ENCODE measurements at regions not wholly inside any gene's neighbourhood (a gene's known extent, or its start where the extent isn't known, plus 50 kb on each side); places are given as distances from the start of the nearest gene placed in this dataset.

DNA sequence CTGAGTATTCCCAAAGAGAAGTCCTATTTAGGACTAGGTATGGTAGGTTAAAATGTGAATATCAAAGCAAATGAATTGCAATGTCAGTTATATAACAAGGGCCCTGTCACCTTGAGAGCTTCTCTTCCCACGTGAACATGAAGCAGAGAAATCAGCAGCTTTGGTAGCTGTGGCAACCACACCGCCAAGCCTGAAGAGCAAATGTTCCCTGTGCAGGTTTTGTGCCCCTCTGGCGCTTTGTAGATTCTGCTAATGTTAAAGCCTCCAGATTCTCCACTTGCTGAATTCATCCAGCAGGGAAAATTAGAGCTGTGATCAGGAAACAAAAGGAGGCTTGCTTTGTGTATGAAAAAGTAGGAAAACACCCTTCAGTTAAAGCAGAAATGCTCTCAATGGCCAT, 322.6 kb downstream of the RBM43 start:
- no peak for DNase-seq
- H3K9me3 Mint-ChIP-seq, result no peaks in the 10 kb centered on the region
- H3K27ac Mint-ChIP-seq, result no peak overlapping the region
- H3K4me1 Mint-ChIP-seq, result no peaks in the 10 kb centered on the region
- H3K27me3 Mint-ChIP-seq, result no peaks in the 10 kb centered on the region
- ATAC-seq, result no peak
- H3K4me3 Mint-ChIP-seq, result no peak overlapping the region

DNA sequence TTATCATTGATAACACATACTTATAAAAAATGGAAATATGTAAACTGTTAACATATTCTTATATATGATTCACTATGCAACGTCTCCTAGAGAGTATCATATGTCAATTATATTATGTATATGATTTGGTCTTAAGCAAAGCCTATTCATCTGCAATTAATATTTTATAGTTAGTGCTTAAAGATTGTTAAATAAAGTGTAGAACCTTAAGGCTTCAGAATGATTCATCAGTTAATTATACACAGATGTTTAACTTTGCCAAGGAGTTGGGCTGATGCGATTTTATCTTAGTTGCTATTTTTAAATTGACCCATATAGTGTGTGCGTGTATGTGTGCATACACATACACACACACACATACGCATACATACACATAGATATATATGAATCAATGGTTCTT, 323.1 kb downstream of the RBM43 start:
- DNase-seq (no peak), ATAC-seq (no peak)
- no peaks in the 10 kb centered on the region for H3K9me3 Mint-ChIP-seq
- no peak overlapping the region for H3K4me3 Mint-ChIP-seq
- no peaks in the 10 kb centered on the region for H3K27me3 Mint-ChIP-seq
- H3K4me1 Mint-ChIP-seq, result no peaks in the 10 kb centered on the region
- H3K27ac Mint-ChIP-seq, result no peak overlapping the region

DNA sequence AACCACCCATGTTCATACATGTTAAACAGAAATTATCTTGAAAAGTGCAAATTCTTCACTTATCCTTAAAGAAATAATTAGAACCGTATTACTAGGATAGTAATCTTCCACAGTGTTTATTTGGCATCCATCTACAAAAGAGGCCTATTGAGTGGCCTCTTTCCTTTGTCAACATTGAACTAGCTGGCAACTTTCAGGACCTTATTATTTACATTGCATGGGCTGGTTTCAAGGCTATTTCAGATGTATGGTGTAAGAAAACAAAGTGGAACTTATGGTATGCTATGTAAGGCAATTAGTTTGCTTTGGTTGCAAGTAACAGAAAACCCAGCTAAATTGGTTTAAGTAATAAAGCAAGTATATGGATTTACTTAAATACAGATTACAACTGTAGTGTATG, 324.6 kb downstream of the RBM43 start:
- H3K9me3 Mint-ChIP-seq, result no peaks in the 10 kb centered on the region
- no peak overlapping the region for H3K4me3 Mint-ChIP-seq
- H3K27me3 Mint-ChIP-seq, result no peaks in the 10 kb centered on the region
- no peaks in the 10 kb centered on the region for H3K4me1 Mint-ChIP-seq
- H3K27ac Mint-ChIP-seq, result no peak overlapping the region
- ATAC-seq (no peak), DNase-seq (no peak)

DNA sequence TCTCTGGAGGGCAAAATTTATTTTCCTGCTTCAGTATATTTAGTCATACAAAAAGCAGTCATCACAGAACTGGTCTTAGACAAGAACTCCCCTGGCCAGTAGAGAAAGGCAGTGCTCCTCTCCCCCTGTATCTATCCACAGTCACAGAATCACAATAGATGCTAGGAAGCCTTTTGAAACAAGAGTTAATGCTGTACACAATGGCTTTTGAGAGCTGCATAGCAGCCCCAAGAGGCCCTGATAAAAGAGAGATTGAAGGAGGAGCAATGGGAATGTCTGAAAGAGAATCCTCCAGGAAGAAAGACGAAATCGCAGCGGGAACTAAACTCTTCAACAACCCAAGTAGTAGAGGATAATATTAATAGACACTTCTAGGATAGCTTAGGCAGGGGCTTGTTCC, 330.2 kb downstream of the RBM43 start:
- H3K4me3 Mint-ChIP-seq, result no peak overlapping the region
- no peak overlapping the region for H3K27ac Mint-ChIP-seq

DNA sequence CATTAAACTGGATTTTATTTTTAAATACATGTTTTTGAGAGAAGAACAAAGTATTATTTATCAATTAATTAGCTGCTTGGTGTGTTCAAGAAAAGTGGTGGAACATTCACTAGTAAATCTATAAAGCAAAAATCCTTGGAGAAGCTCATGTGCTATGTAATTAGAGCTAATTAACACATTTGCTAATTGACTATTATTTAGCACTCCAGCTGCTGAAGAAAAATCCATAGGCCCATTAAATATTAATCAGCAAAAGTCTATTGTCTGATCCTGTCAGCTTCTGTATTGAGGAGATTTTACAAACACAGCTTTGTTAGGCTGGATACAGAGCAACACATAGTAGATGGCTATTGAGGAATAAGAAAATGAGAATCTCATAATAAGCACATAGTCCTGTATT, 336.1 kb downstream of the RBM43 start:
- Mint-ChIP-seq H3K4me1 (no peaks in the 10 kb centered on the region), H3K27me3 (peaks cover 5% of the 10 kb centered on the region), H3K4me3 (no peak overlapping the region), H3K9me3 (peaks cover 0 to 3% of the 10 kb centered on the region in 2 donors), H3K27ac (no peak overlapping the region)
- ATAC-seq, result no peak
- DNase-seq, result no peak

More for the DNA sequence above, 330.2 kb downstream of the RBM43 start:
- Mint-ChIP-seq H3K4me1 (no peaks in the 10 kb centered on the region), H3K27me3 (peaks cover 3% of the 10 kb centered on the region), H3K9me3 (no peaks in the 10 kb centered on the region)
- ATAC-seq, result no peak
- no peak for DNase-seq

DNA sequence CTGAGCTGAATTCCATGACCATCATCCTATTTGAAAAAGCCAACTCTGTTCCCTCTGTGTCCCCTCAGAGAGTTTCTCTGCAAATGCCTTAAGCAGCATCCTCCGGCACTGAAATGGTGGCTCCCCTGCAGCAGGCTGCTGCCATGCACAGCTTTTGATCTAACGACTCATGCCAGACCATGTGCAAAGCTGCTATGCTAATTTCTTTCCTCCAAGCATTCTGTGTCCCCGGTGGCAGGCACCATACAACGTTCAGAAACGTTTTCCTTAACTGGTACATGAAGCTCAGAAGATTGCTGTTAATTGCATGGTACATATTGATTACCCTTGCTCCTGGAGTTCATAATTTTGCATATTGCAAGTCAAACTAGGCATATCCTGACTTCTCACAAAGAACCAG, 336.8 kb downstream of the RBM43 start:
- peaks cover 0 to 3% of the 10 kb centered on the region in 2 donors for H3K9me3 Mint-ChIP-seq
- no peaks in the 10 kb centered on the region for H3K4me1 Mint-ChIP-seq

DNA sequence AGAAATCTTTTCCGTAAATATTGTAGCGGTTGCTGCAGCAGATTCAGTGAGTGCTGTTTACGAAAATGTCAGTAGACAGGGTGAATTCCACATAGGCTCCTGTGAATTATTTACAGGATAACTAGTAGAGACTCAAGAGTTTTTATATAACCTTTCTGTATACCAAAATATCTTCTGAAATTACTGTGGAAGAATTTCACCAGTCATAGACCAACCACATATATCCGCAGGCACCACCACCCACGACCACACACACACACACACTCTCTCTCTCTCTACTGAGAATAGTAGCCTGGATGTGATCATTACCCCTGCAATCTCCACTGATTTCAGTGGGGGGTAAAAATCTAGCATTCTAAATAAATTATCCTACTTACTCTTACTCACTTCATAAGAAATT, 341.8 kb downstream of the RBM43 start:
- H3K4me3 Mint-ChIP-seq, result no peak overlapping the region
- H3K27me3 Mint-ChIP-seq, result no peaks in the 10 kb centered on the region
- peaks cover 0 to 3% of the 10 kb centered on the region in 2 donors for H3K9me3 Mint-ChIP-seq
- no peak for ATAC-seq
- H3K4me1 Mint-ChIP-seq, result no peaks in the 10 kb centered on the region
- no peak overlapping the region for H3K27ac Mint-ChIP-seq
- DNase-seq, result no peak

More for the DNA sequence above, 336.8 kb downstream of the RBM43 start:
- ATAC-seq, result no peak
- peaks cover 5% of the 10 kb centered on the region for H3K27me3 Mint-ChIP-seq
- H3K27ac Mint-ChIP-seq, result no peak overlapping the region
- H3K4me3 Mint-ChIP-seq, result no peak overlapping the region
- no peak for DNase-seq

DNA sequence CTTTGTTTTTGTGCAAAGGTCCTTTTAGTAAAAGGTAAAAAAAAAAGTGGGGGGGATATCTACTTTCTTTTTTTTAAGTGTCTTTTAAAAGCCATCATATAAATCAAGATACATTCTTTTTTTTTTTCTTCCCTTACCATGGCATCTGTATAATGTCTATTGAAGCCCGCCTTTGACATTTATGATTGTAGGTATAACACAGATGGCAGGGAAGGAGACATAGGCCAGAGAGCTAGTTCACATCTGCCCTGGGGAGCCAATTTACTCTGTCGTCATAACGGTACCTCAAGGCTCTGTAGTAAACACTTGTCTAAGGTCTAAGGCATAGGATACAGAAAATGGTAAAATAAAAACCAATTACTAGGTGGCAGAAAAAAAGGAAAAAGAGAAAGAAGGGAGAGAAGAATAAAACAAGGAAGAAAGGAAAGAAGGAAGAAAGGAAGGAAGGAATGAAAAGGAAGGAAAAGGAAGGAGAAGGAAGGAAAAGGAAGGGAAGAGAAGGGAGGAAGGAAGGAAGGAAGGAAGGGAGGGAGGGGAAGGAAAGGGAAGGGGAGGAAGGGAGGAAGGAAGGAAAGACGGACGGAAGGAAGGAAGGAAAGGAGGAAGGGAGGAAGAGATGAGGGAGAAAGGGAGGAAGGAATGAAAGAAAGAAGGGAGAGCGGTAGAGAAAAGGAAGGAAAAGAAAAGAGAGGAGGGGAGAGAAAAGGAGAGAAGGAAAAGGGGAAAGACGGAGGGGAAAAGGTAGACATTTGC, 343.5 kb downstream of the RBM43 start:
- Mint-ChIP-seq H3K27ac (no peak overlapping the region), H3K27me3 (no peaks in the 10 kb centered on the region), H3K4me1 (no peaks in the 10 kb centered on the region), H3K9me3 (no peaks in the 10 kb centered on the region), H3K4me3 (no peak overlapping the region)
- DNase-seq (no peak), ATAC-seq (no peak)

DNA sequence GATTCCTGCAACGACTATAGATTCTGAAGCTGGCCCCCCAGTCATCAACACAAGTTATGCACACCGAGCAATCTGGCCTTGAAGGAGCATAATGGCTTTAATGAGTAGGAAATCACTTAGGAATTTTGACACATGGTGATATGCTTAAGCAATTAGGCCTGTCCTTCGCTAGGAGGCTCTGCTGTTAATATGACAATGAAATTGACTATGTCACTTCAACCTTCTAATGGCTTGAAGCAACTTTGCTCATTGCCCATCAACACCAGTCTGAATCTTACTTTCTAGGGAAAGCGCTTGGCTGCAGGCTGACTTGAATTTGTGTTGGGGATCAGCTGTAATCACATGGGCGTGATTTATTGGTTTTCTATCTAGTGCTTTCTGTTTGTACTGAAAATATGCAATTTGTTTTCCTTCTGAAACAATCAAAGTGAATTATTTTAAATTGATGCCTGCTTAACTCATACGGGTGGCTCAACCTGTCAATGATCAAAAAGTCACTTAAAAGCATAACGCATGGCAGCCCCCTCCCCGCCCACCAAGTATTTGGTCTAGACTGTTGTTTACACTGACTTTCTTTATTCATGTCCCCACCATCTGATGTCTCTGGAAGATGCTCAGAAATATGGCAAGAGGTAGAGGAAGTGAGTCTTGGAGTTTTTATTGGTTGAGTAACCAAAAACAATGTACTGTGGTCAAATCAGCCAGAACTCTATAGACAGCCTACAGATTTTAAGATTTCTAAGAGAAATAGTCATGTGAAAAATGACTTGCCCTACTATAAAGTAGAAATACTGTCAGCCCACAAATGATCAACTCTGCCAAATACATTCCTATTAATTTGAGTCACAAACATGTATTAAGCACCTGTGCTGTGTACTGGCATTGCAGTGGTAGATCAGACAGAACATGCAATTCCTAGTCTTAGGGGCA, 344.9 kb downstream of the RBM43 start:
- ATAC-seq (no peak), DNase-seq (no peak)
- H3K4me3 Mint-ChIP-seq, result no peak overlapping the region
- no peaks in the 10 kb centered on the region for H3K9me3 Mint-ChIP-seq
- no peaks in the 10 kb centered on the region for H3K4me1 Mint-ChIP-seq
- no peak overlapping the region for H3K27ac Mint-ChIP-seq
- H3K27me3 Mint-ChIP-seq, result no peaks in the 10 kb centered on the region

DNA sequence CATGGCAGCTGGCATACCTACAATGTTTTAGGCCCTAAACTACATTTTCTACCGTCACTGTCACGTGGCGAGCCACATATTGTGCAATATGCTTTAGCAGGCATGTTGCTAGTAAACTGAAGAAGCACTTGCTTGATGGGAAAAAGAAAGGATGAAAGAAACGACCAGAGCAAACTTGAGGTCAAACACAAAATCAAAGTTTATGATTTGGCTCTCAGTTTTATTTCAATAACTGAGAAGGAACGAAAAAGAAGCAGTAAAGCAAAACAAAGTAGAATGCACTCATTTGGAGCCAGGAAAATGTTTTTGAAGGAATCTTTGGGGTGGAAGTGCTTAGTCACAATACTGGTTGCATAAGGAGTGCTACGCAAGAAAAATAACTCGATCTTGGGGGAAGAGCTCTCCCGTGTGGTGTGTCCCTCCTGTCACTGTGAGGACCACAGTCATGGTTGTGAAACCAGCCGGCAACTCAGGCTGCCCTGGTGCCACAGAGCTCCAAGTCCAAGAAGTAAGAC, 349.8 kb downstream of the RBM43 start:
- Mint-ChIP-seq H3K9me3 (peaks cover 0 to 3% of the 10 kb centered on the region in 2 donors), H3K4me3 (no peak overlapping the region), H3K27ac (no peak overlapping the region), H3K27me3 (no peaks in the 10 kb centered on the region), H3K4me1 (no peaks in the 10 kb centered on the region)
- DNase-seq (no peak), ATAC-seq (no peak)

DNA sequence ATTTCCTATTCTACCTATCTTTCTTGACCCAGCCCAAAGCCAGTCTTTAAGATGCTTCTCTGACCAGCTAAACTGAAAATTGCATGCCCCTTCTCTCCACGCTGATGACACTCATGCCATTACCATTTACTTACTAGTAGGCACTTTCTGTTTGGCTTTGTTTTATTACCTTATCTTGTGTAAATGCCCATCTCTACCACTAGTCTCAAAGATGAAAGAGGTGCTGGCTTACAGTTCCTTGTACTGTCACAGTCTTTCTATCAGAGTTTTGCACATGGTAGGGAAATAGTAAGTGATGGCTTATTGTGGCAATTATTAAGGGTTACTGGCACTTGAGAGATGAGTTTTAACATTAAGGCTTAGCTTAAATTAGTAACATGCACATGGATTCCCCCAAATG, 352.1 kb downstream of the RBM43 start:
- Mint-ChIP-seq H3K4me3 (no peak overlapping the region), H3K9me3 (peaks cover 0 to 5% of the 10 kb centered on the region in 2 donors), H3K27ac (no peak overlapping the region)

DNA sequence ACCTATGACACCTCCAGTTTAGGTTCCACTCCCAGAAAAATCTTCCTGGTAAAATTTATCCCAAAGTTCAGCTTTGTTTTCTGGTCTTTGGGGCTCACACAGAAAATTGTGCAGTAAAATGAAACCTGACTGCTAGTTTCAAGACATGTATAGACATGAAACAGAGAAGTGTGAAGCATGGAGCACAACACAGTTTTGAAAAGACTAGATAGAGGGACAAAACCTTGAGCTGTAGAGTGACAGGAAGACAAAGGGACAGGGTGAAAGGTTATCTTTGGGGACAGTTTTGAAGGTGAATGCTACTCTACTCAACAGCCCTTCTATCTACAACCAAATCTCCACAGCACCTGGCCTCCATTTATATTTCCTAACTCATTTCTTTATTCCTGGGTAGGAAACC, 352.6 kb downstream of the RBM43 start:
- no peak for ATAC-seq
- no peak for DNase-seq
- Mint-ChIP-seq H3K4me1 (no peaks in the 10 kb centered on the region), H3K9me3 (peaks cover 0 to 10% of the 10 kb centered on the region in 2 donors), H3K4me3 (no peak overlapping the region), H3K27ac (no peak overlapping the region), H3K27me3 (no peaks in the 10 kb centered on the region)

More for the DNA sequence above, 352.1 kb downstream of the RBM43 start:
- no peak for ATAC-seq
- no peaks in the 10 kb centered on the region for H3K27me3 Mint-ChIP-seq
- no peaks in the 10 kb centered on the region for H3K4me1 Mint-ChIP-seq
- DNase-seq, result no peak

DNA sequence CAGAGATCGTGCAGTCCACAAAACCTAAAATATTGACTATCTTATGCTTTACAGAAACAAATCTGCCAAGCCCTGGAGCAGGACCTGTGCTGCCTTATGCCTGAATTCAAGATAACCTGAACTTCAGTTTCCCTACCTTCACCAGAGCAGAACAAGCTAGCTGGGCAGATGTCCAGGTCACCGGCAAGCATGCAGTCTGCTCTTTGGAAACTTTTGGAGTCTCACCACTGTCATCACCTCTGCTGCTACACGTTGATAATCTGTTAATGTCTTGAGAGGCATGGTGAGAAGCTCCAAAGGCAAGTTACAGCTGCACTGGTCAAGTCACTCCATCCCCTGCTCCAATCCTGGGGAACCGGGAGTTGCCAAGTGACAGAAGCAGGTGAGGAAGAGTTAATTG, 354.2 kb downstream of the RBM43 start:
- H3K27ac Mint-ChIP-seq, result no peak overlapping the region
- H3K4me3 Mint-ChIP-seq, result no peak overlapping the region
- H3K9me3 Mint-ChIP-seq, result peaks cover 0 to 11% of the 10 kb centered on the region in 2 donors
- DNase-seq, result no peak
- H3K4me1 Mint-ChIP-seq, result no peaks in the 10 kb centered on the region
- ATAC-seq, result no peak
- no peaks in the 10 kb centered on the region for H3K27me3 Mint-ChIP-seq

DNA sequence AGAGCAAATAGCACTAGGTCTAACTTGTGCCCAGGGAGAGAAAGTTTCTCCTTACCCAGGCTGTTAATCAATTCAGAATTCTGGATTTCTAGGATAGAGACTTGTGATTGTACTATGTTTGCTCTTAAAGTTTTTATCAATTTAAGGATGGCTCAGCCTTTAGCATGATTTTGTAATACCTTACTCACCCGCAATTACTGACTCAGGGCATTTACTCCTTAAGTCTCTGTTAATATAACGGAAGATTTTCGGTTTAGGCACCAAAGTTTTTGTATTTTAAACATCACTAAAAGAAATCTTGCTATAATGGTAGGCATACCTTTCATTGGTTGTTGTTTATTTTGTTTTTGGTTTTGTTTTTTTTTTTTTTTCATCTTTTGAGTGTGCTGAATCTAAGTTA, 358.2 kb downstream of the RBM43 start:
- Mint-ChIP-seq H3K27me3 (no peaks in the 10 kb centered on the region), H3K4me1 (no peaks in the 10 kb centered on the region), H3K9me3 (peaks cover 0 to 13% of the 10 kb centered on the region in 2 donors), H3K4me3 (no peak overlapping the region), H3K27ac (no peak overlapping the region)
- no peak for ATAC-seq
- DNase-seq, result no peak

DNA sequence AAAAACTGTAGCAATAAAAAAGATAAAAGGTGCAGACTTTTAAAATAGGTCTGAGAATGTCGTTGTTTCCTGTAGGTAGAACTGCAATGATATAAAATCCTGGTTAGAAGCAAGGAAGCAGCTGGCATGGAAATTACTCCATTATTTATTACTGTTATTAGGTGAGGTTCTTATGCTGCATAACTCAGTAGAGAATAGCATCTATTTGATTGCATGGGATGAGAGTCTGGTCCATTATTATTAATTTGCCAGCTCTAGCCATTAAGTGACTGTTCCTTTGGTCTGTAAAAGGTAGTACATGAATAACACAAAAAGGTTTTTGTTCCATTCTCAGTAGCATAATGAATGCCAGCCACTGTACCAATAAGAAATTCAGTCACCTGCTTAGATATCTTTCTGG, 358.6 kb downstream of the RBM43 start:
- Mint-ChIP-seq H3K27me3 (no peaks in the 10 kb centered on the region), H3K9me3 (peaks cover 0 to 13% of the 10 kb centered on the region in 2 donors), H3K27ac (no peak overlapping the region), H3K4me1 (no peaks in the 10 kb centered on the region), H3K4me3 (no peak overlapping the region)
- no peak for DNase-seq
- ATAC-seq, result no peak

DNA sequence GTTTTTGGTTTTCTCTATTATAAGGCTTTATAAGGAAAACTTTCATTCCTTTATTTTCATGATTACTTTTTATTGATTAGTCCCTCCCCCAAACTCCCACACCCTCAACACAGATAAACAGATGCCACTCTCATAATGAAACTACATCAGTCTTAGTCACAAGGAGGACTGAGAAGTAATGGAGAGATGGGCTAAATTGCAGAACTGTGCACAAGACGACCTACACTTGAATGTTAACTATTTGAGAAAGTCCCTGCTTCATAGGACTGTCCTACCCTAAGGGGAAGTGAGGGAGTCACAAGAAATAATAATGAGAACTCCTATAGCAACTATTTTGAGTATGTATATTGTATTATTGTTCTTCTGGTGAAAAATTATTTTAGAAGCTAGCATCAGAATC, 360.8 kb downstream of the RBM43 start:
- Mint-ChIP-seq H3K4me1 (no peaks in the 10 kb centered on the region), H3K4me3 (no peak overlapping the region), H3K9me3 (peaks cover 0 to 13% of the 10 kb centered on the region in 2 donors), H3K27ac (no peak overlapping the region), H3K27me3 (no peaks in the 10 kb centered on the region)
- no peak for DNase-seq
- ATAC-seq, result no peak

Data from stimulated activated naive CD8-positive, alpha-beta T cell treated with anti-CD3 and anti-CD28 coated beads, Interleukin-15, amount 100 ng/mL, for 72 hours (primary cell).